Fibroblast of lung (primary cell): ENCODE measurements at regions not wholly inside any gene's neighbourhood (a gene's known extent, or its start where the extent isn't known, plus 50 kb on each side); places are given as distances from the start of the nearest gene placed in this dataset.
"Not testable (repeated sequence)": the region's sequence is repeated elsewhere in the genome, so short reads cannot be mapped to it uniquely, and the experiment has no call there.

Experiments used
- DNase-seq, 2 donors: peaks; one replicate each; pipeline versions ENCODE4 v3.0.0 to v3.0.0-alpha.2; 2010; ENCODE audit warnings: low read depth in 2 of 2
- H2AFZ ChIP-seq: 2 replicates; pipeline ENCODE4 v1.5.1; 2012; ENCODE audit warnings: low read length, control low read depth, inconsistent platforms
- H3K27ac ChIP-seq: 2 replicates; pipeline ENCODE4 v1.5.1; 2011; ENCODE audit warnings: low read length, control low read depth; ENCODE audit not compliant: insufficient read depth
- H3K27me3 ChIP-seq: 2 replicates; pipeline ENCODE4 v1.5.1; 2011; ENCODE audit warnings: mild to moderate bottlenecking, low read length; ENCODE audit not compliant: control insufficient read depth, insufficient read depth
- H3K36me3 ChIP-seq: 2 replicates; pipeline ENCODE4 v1.5.1; 2011; ENCODE audit warnings: low read length; ENCODE audit not compliant: control insufficient read depth, insufficient read depth
- H3K4me1 ChIP-seq: 2 replicates; pipeline ENCODE4 v1.5.1; 2011; ENCODE audit warnings: low read length; ENCODE audit not compliant: control insufficient read depth, insufficient read depth; ENCODE audit errors: extremely low read depth
- H3K4me2 ChIP-seq: 2 replicates; pipeline ENCODE4 v1.5.1; 2011; ENCODE audit warnings: low read length, control low read depth; ENCODE audit not compliant: insufficient read depth; ENCODE audit errors: extremely low read depth
- H3K4me3 ChIP-seq, 4 experiments: fragments of 200-600 bp in 1 of 4; sonication (generic) in 1 of 4; replicated peaks in 1 of 4; 2 replicates each; pipeline ENCODE4 v1.5.1; 2011 to 2016; ENCODE audit warnings: low read length in 4 of 4, low read depth in 3 of 4, mild to moderate bottlenecking in 3 of 4, control low read depth in 2 of 4, inconsistent platforms in 1 of 4, mixed read lengths in 1 of 4; ENCODE audit not compliant: insufficient read depth in 1 of 4; ENCODE audit errors: control extremely low read depth in 1 of 4
- H3K79me2 ChIP-seq: 2 replicates; pipeline ENCODE4 v1.5.1; 2012; ENCODE audit warnings: mild to moderate bottlenecking, low read length, inconsistent platforms; ENCODE audit not compliant: control insufficient read depth, insufficient read depth
- H3K9ac ChIP-seq: 2 replicates; pipeline ENCODE4 v1.5.1; 2011; ENCODE audit warnings: mild to moderate bottlenecking, low read length, control low read depth; ENCODE audit not compliant: insufficient read depth
- H3K9me3 ChIP-seq: 2 replicates; pipeline ENCODE4 v1.5.1; 2012; ENCODE audit warnings: low read depth, low read length; ENCODE audit not compliant: control insufficient read depth, insufficient read depth
- H4K20me1 ChIP-seq: 2 replicates; pipeline ENCODE4 v1.5.1; 2011; ENCODE audit warnings: low read length; ENCODE audit not compliant: control insufficient read depth, insufficient read depth; ENCODE audit errors: extremely low read depth
- EZH2 ChIP-seq: IDR thresholded peaks from 2 replicates; pipeline ENCODE4 v1.5.1; 2012; ENCODE audit warnings: low read length, control low read depth, mild to moderate bottlenecking; ENCODE audit errors: missing control alignments
- TF ChIP-seq, protein P1 (sequence below), 2 donors: IDR thresholded peaks in 1 of 2; conservative IDR thresholded peaks in 1 of 2; 1 replicate in 1 of 2; 2 replicates in 1 of 2; pipeline ENCODE4 v1.5.1; 2011 to 2012; ENCODE audit warnings: low read length in 2 of 2, control low read depth in 1 of 2, inconsistent platforms in 1 of 2, low read depth in 1 of 2, mild to moderate bottlenecking in 1 of 2

GRCh38 chr12:111120578-111120977 is 200.2 kb upstream of the MYL2 start:
- Histone ChIP-seq H3K79me2 (no peaks in the 10 kb centered on the region), H3K9me3 (no peaks in the 10 kb centered on the region), H2AFZ (no peak overlapping the region), H3K4me1 (no peaks in the 10 kb centered on the region), H3K27me3 (no peaks in the 10 kb centered on the region), H3K4me2 (no peak overlapping the region), H3K36me3 (no peaks in the 10 kb centered on the region), H4K20me1 (no peaks in the 10 kb centered on the region), H3K4me3 (no peak overlapping the region), H3K27ac (no peak overlapping the region), H3K9ac (no peak overlapping the region)
- no peak for DNase-seq
- TF ChIP-seq, protein P1, sequence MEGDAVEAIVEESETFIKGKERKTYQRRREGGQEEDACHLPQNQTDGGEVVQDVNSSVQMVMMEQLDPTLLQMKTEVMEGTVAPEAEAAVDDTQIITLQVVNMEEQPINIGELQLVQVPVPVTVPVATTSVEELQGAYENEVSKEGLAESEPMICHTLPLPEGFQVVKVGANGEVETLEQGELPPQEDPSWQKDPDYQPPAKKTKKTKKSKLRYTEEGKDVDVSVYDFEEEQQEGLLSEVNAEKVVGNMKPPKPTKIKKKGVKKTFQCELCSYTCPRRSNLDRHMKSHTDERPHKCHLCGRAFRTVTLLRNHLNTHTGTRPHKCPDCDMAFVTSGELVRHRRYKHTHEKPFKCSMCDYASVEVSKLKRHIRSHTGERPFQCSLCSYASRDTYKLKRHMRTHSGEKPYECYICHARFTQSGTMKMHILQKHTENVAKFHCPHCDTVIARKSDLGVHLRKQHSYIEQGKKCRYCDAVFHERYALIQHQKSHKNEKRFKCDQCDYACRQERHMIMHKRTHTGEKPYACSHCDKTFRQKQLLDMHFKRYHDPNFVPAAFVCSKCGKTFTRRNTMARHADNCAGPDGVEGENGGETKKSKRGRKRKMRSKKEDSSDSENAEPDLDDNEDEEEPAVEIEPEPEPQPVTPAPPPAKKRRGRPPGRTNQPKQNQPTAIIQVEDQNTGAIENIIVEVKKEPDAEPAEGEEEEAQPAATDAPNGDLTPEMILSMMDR (conservative IDR thresholded peaks at IDR 0.05 in 1 of 2, IDR thresholded peaks at IDR 0.05 in 1 of 2; ENCODE audit: low read depth in 1 of 2, low read length in 2 of 2): no peak

- Histone ChIP-seq H3K4me2 (no peak overlapping the region), H3K4me3 (no peak overlapping the region), H3K27me3 (no peaks in the 10 kb centered on the region), H3K9ac (no peak overlapping the region), H3K9me3 (no peaks in the 10 kb centered on the region), H3K4me1 (no peaks in the 10 kb centered on the region), H3K36me3 (no peaks in the 10 kb centered on the region), H2AFZ (no peak overlapping the region), H4K20me1 (no peaks in the 10 kb centered on the region), H3K79me2 (no peaks in the 10 kb centered on the region), H3K27ac (no peak overlapping the region)
- DNase-seq: no peak
- TF ChIP-seq, protein P1 (conservative IDR thresholded peaks at IDR 0.05 in 1 of 2, IDR thresholded peaks at IDR 0.05 in 1 of 2; ENCODE audit: low read depth in 1 of 2, low read length in 2 of 2): no peak
- no peak for TF ChIP-seq EZH2
These were observed 196.6 kb upstream of the MYL2 start for GRCh38 chr12:111117017-111117416.

DNA sequence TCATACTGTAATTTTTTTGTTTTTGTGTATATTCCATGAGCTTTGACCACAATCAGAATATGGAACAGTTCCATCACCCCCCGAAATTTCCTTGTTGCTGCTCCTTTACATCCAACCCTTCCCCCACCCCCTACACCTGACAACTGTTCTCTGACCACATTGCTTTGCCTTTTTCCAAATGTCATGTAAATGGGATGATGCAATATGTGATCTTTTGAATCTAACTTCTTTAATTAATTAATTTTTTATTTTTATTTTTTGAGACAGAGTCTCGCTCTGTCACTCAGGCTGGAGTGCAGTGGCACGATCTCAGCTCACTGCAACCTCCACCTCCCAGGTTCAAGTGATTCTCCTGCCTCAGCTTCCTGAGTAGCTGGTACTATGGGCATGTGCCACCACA is 192.9 kb upstream of the MYL2 start:
- H3K4me1 ChIP-seq, H3K27me3 ChIP-seq, H3K79me2 ChIP-seq, H3K27ac ChIP-seq, H3K4me3 ChIP-seq, DNase-seq, H4K20me1 ChIP-seq, H3K9me3 ChIP-seq, H3K4me2 ChIP-seq, H3K36me3 ChIP-seq, H3K9ac ChIP-seq, H2AFZ ChIP-seq: not testable (repeated sequence)
